ENCODE measurements at regions not wholly inside any gene's neighbourhood (a gene's known extent, or its start where the extent isn't known, plus 50 kb on each side); places are given as distances from the start of the nearest gene placed in this dataset.
A peak's percentile ranks its signal among the peaks of the same experiment; 100 is the strongest.

DNA sequence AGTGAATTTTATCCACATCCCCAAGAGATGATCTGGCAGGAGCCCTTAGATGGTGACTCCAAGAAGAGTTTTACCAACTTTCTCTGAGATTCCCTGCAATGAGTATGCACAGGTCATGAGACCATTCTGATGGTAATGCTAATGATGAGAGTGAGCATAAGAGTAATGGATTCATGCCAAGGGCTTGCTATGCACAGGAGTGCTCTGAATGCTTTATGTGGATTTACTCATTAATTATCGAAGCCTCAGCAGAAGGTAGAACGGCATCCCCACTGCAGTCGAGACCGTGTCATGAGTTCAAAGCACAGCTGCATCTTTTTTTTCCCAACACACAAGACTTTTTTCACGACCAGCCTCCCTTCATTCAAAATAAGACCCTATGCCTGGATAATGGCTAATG lies 355.0 kb downstream of the RAB28 start:
- DNase-seq (ENCODE audit: low spot score): no peak

- no peak for DNase-seq (ENCODE audit: low spot score)
Observed at GRCh38 chr4:13126976-13127910, 356.9 kb downstream of the RAB28 start.

- DNase-seq (ENCODE audit: low spot score): no peak
Observed at GRCh38 chr4:13118633-13119032, 365.5 kb downstream of the RAB28 start.

GRCh38 chr4:13117185-13117584 lies 367.0 kb downstream of the RAB28 start:
- DNase-seq (ENCODE audit: low spot score): no peak

GRCh38 chr4:13112030-13112429 lies 372.1 kb downstream of the RAB28 start:
- DNase-seq (ENCODE audit: low spot score): no peak

- no peak for DNase-seq (ENCODE audit: low spot score)
Observed at GRCh38 chr4:13109536-13109935, 374.6 kb downstream of the RAB28 start.

DNA sequence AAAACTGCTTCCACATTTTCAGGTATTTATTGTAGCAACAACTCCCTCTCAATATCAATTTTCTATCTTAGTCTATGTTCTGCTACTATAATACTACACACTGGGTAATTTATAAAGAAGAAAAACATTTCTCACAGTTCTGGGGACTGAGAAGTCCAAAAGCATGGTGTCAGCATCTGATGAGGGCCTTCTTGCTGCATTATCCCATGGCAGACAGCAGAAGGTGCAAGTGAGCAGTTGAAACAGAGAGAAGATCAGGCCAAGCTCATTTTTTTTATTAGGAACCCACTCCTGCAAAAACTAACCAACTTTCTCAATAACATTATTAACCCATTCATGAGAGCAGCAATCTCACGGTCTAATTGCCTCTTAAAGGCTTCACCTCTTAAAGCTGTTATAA lies 376.0 kb downstream of the RAB28 start:
- DNase-seq (ENCODE audit: low spot score): no peak

GRCh38 chr4:13103382-13104015 lies 380.6 kb downstream of the RAB28 start:
- DNase-seq (ENCODE audit: low spot score): no peak

DNA sequence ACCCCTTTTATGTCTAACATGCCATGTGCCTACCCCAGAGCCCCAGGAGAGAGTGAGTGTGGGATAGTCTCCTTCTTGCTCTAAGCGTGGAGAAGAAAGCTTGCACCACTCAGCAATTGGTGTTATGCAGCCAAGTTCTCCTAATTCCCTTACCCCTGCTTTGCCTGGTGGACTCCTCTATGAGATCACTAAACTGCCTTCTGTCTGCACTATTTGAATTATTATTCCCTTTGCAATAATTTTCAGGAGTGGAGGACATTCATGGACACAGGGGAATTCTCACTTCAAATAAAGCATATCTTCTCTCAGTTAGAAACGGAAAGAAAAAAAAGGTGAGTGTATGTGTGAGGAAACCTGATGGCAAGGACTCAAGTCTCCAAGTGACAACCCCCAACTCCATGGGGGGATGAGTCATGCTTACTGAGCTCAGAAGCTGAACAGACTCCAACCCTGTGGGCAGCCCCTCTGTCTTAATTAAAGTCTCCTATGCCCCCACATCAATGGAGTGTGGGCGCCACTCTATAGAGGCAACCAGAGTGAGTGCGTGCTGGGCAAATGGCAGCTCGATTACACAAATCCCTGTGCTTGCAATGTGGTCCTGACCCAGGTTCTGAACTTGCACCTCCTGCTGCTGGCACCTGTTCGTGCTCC lies 381.9 kb downstream of the RAB28 start:
- no peak for DNase-seq (ENCODE audit: low spot score)

GRCh38 chr4:13097971-13098370 lies 386.2 kb downstream of the RAB28 start:
- DNase-seq (ENCODE audit: low spot score): no peak

- no peak for DNase-seq (ENCODE audit: low spot score)
Observed at GRCh38 chr4:13095722-13096121, 388.4 kb downstream of the RAB28 start.

- no peak for DNase-seq (ENCODE audit: low spot score)
Observed at GRCh38 chr4:13093170-13093569, 391.0 kb downstream of the RAB28 start.

- no peak for DNase-seq (ENCODE audit: low spot score)
Observed at GRCh38 chr4:13092702-13093101, 391.4 kb downstream of the RAB28 start.

DNA sequence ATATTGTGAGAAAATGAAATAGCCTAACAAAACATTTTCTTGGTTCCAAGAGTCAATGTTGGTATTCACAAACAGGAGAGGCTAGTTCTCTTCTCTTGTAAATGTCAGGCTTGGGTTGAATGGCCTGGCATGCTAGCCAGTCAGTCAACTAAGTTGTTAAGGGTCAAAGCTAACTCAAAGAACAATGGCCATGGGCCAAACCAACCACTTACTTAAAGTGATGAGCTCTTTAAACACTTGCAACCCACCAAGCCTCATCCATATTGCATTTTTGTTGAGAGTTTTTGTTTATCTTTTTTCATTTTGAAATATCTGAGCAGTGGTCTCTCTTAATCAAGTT lies 394.5 kb downstream of the RAB28 start:
- no peak for DNase-seq (ENCODE audit: low spot score)

- DNase-seq (ENCODE audit: low spot score): peak; percentile 15
Observed at GRCh38 chr4:13088726-13089658, 395.1 kb downstream of the RAB28 start.

- DNase-seq (ENCODE audit: low spot score): no peak
Observed at GRCh38 chr4:13087041-13087440, 397.1 kb downstream of the RAB28 start.

DNA sequence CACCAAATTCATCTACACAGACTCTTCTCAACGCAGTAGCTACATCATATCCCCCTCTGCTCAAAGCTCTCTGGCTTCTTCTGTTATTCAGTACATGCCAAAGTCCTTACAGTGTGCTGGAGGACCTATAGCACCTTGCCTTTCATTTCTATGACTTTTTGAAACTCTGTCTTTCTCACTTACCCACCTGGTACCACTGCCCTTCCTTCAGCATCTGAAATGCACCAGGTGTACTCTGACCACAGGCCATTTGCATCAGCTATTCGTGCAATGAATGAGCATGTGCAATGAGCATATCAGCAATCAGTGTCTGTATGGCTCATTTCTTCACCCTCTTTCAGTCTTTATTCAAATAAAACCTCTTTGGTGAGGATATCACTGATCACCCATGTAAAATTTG lies 399.9 kb downstream of the RAB28 start:
- DNase-seq (ENCODE audit: low spot score): no peak

- no peak for DNase-seq (ENCODE audit: low spot score)
Observed at GRCh38 chr4:13081830-13082229, 402.3 kb downstream of the RAB28 start.

GRCh38 chr4:13067077-13067476 lies 417.1 kb downstream of the RAB28 start:
- no peak for DNase-seq (ENCODE audit: low spot score)

GRCh38 chr4:13059019-13059418 lies 425.1 kb downstream of the RAB28 start:
- DNase-seq (ENCODE audit: low spot score): no peak

GRCh38 chr4:13056630-13057189 lies 427.4 kb downstream of the RAB28 start:
- DNase-seq (ENCODE audit: low spot score): no peak
